Stomach (tissue), 4 donors: ENCODE measurements at regions not wholly inside any gene's neighbourhood (a gene's known extent, or its start where the extent isn't known, plus 50 kb on each side); places are given as distances from the start of the nearest gene placed in this dataset.

ENCODE experiments used
- CTCF ChIP-seq, 7 experiments: fragments of 450-650 bp in 4 of 7; fragments of 200-600 bp in 3 of 7; sonication (generic) in 3 of 7; IDR thresholded peaks; one replicate each; pipeline ENCODE4 v1.5.1; 2016 to 2019; ENCODE audit warnings: antibody characterized with exemption in 7 of 7, control low read depth in 2 of 7, mild to moderate bottlenecking in 1 of 7
- POLR2A ChIP-seq, 4 donors: fragments of 450-650 bp; IDR thresholded peaks; one replicate each; pipeline ENCODE4 v1.6.1; 2016; ENCODE audit warnings: antibody characterized with exemption in 4 of 4, control low read depth in 2 of 4, mild to moderate bottlenecking in 1 of 4, moderate library complexity in 1 of 4

- TF ChIP-seq CTCF (IDR thresholded peaks at IDR 0.05) (no peak), POLR2A (IDR thresholded peaks at IDR 0.05) (no peak)
Measured at GRCh38 chr12:84537666-84538065, 374.9 kb downstream of the SLC6A15 start.
